ENCODE measurements at regions not wholly inside any gene's neighbourhood (a gene's known extent, or its start where the extent isn't known, plus 50 kb on each side); places are given as distances from the start of the nearest gene placed in this dataset.

DNA sequence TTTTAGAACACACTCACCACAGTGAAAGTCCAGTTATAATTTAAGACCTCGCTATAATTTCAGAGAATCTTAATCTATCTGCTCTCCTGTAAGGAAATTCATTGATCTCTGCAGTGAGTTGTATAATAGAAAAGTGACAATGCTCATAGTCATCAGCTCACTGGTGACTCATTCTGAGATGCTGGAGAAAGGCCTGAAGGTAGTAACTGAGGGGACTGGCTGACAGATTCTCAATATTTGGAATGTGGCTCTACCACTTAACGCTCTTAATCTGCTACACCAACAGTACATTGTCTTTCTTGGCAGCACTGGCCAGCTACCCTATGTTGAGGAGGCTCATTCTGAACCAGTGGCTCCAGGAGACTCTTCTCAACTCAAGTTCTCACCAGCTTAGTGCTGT is 246.1 kb downstream of the RPRM start:
- no peaks in the 10 kb centered on the region for H3K9me3 ChIP-seq (ENCODE audit: insufficient read depth, low read length, severe bottlenecking)
- peaks cover 12% of the 10 kb centered on the region for H3K4me1 ChIP-seq (ENCODE audit: insufficient read depth, low read length)
- no peaks in the 10 kb centered on the region for H4K20me1 ChIP-seq (ENCODE audit: insufficient read depth, low read length)
- no peak overlapping the region for H3K27ac ChIP-seq (ENCODE audit: low read length)
- no peaks in the 10 kb centered on the region for H3K36me3 ChIP-seq (ENCODE audit: insufficient read depth, low read length)
- TF ChIP-seq, protein P1, sequence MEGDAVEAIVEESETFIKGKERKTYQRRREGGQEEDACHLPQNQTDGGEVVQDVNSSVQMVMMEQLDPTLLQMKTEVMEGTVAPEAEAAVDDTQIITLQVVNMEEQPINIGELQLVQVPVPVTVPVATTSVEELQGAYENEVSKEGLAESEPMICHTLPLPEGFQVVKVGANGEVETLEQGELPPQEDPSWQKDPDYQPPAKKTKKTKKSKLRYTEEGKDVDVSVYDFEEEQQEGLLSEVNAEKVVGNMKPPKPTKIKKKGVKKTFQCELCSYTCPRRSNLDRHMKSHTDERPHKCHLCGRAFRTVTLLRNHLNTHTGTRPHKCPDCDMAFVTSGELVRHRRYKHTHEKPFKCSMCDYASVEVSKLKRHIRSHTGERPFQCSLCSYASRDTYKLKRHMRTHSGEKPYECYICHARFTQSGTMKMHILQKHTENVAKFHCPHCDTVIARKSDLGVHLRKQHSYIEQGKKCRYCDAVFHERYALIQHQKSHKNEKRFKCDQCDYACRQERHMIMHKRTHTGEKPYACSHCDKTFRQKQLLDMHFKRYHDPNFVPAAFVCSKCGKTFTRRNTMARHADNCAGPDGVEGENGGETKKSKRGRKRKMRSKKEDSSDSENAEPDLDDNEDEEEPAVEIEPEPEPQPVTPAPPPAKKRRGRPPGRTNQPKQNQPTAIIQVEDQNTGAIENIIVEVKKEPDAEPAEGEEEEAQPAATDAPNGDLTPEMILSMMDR (IDR thresholded peaks at IDR 0.05; ENCODE audit: borderline replicate concordance, extremely low read depth, low read length, poor library complexity, severe bottlenecking), result no peak
- no peak for TF ChIP-seq EZH2 (IDR thresholded peaks at IDR 0.05; ENCODE audit: borderline replicate concordance, low read depth, low read length, severe bottlenecking)
- ATAC-seq (ENCODE audit: insufficient read depth, low read depth) (no peak), DNase-seq (no peak)
- no peak overlapping the region for H2AFZ ChIP-seq (ENCODE audit: low read depth, low read length)
- H3K79me2 ChIP-seq (ENCODE audit: insufficient read depth, low read length), result no peaks in the 10 kb centered on the region
- H3K4me2 ChIP-seq (ENCODE audit: insufficient read depth, low read length), result no peak overlapping the region
- H3K4me3 ChIP-seq (ENCODE audit: low read depth in 1 of 2, low read length in 2 of 2), result no peak overlapping the region
- no peak overlapping the region for H3K9ac ChIP-seq (ENCODE audit: low read depth, low read length)
- no peaks in the 10 kb centered on the region for H3K27me3 ChIP-seq (ENCODE audit: insufficient read depth, low read length, poor library complexity)

DNA sequence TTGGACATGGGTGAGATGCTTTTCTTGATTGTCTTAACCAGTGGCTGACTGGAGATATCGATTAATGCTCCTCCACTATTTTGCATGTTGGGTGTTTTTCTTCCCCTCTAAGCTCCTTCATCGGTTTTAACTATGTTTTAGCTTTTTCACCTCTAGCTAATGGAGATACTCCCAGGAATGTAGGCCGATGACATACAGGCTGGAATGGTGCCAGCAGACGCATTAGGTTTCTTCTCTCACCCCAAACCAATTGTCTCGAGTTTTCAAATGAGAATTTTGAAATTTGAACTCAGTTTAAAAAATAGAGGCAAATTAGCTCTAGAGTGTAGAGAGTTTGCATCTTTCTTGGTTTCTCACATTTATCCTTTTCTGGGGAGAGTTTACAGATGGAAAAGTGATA is 247.6 kb downstream of the RPRM start:
- H3K4me1 ChIP-seq (ENCODE audit: insufficient read depth, low read length), result peaks cover 10% of the 10 kb centered on the region
- H4K20me1 ChIP-seq (ENCODE audit: insufficient read depth, low read length), result no peaks in the 10 kb centered on the region
- H3K27me3 ChIP-seq (ENCODE audit: insufficient read depth, low read length, poor library complexity), result no peaks in the 10 kb centered on the region
- no peak overlapping the region for H3K4me3 ChIP-seq (ENCODE audit: low read depth in 1 of 2, low read length in 2 of 2)
- no peaks in the 10 kb centered on the region for H3K79me2 ChIP-seq (ENCODE audit: insufficient read depth, low read length)
- no peaks in the 10 kb centered on the region for H3K36me3 ChIP-seq (ENCODE audit: insufficient read depth, low read length)
- H3K4me2 ChIP-seq (ENCODE audit: insufficient read depth, low read length), result no peak overlapping the region
- H3K9ac ChIP-seq (ENCODE audit: low read depth, low read length), result no peak overlapping the region
- H3K27ac ChIP-seq (ENCODE audit: low read length), result no peak overlapping the region
- ATAC-seq (ENCODE audit: insufficient read depth, low read depth) (no peak), DNase-seq (no peak)
- H3K9me3 ChIP-seq (ENCODE audit: insufficient read depth, low read length, severe bottlenecking), result peaks cover 3% of the 10 kb centered on the region
- TF ChIP-seq EZH2 (IDR thresholded peaks at IDR 0.05; ENCODE audit: borderline replicate concordance, low read depth, low read length, severe bottlenecking), result no peak
- TF ChIP-seq, protein P1 (IDR thresholded peaks at IDR 0.05; ENCODE audit: borderline replicate concordance, extremely low read depth, low read length, poor library complexity, severe bottlenecking), result no peak
- H2AFZ ChIP-seq (ENCODE audit: low read depth, low read length), result no peak overlapping the region

DNA sequence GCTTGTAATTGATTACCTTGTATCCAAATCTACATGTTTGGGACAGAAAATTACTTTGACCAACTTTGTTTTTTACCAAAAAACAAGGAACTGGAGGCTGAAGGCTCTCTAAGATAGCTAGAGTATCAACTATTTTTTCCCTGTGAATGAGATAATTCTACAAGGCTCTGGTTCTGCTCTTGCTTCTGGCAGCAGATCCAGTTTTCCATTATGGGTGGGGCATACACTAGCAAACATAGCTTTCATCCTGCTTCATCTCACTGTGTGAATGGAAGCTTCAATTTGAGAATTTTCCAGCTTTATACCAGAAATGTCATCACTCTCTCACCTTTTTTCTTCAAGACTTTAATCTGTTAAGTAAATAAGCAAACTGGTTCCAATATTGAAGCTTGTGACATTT is 249.7 kb downstream of the RPRM start:
- no peak overlapping the region for H3K4me2 ChIP-seq (ENCODE audit: insufficient read depth, low read length)
- no peak for ATAC-seq (ENCODE audit: insufficient read depth, low read depth)
- H3K4me1 ChIP-seq (ENCODE audit: insufficient read depth, low read length), result no peaks in the 10 kb centered on the region
- H3K36me3 ChIP-seq (ENCODE audit: insufficient read depth, low read length), result no peaks in the 10 kb centered on the region
- H3K27ac ChIP-seq (ENCODE audit: low read length), result no peak overlapping the region
- no peaks in the 10 kb centered on the region for H4K20me1 ChIP-seq (ENCODE audit: insufficient read depth, low read length)
- no peak for DNase-seq
- no peaks in the 10 kb centered on the region for H3K79me2 ChIP-seq (ENCODE audit: insufficient read depth, low read length)
- no peak overlapping the region for H2AFZ ChIP-seq (ENCODE audit: low read depth, low read length)
- TF ChIP-seq, protein P1 (IDR thresholded peaks at IDR 0.05; ENCODE audit: borderline replicate concordance, extremely low read depth, low read length, poor library complexity, severe bottlenecking), result no peak
- TF ChIP-seq EZH2 (IDR thresholded peaks at IDR 0.05; ENCODE audit: borderline replicate concordance, low read depth, low read length, severe bottlenecking), result no peak
- no peak overlapping the region for H3K9ac ChIP-seq (ENCODE audit: low read depth, low read length)
- no peaks in the 10 kb centered on the region for H3K27me3 ChIP-seq (ENCODE audit: insufficient read depth, low read length, poor library complexity)
- H3K9me3 ChIP-seq (ENCODE audit: insufficient read depth, low read length, severe bottlenecking), result peaks cover 3% of the 10 kb centered on the region
- H3K4me3 ChIP-seq (ENCODE audit: low read depth in 1 of 2, low read length in 2 of 2), result no peak overlapping the region

DNA sequence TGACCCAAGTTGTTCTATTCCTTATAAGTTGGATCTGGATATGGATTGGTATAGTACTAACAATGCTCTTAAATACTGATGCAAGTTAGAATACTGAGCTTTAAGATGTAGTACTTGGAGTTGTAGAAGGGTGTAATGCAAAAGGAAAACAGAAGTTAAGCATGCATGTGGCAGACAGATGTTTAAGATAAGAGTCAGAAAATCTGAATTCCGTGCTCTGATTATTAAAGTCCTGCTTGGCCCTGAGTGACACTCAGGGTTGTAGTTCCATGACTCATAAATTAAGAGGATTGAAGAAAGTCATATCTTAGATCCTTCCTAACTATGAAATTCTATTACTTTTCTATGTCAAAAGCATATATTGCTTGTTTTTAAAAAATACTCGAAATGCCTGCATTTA is 250.6 kb downstream of the RPRM start:
- no peak overlapping the region for H3K4me2 ChIP-seq (ENCODE audit: insufficient read depth, low read length)
- H3K27ac ChIP-seq (ENCODE audit: low read length), result no peak overlapping the region
- ATAC-seq (ENCODE audit: insufficient read depth, low read depth), result no peak
- H3K36me3 ChIP-seq (ENCODE audit: insufficient read depth, low read length), result no peaks in the 10 kb centered on the region
- no peaks in the 10 kb centered on the region for H4K20me1 ChIP-seq (ENCODE audit: insufficient read depth, low read length)
- H3K79me2 ChIP-seq (ENCODE audit: insufficient read depth, low read length), result no peaks in the 10 kb centered on the region
- H3K27me3 ChIP-seq (ENCODE audit: insufficient read depth, low read length, poor library complexity), result no peaks in the 10 kb centered on the region
- H2AFZ ChIP-seq (ENCODE audit: low read depth, low read length), result no peak overlapping the region
- no peak overlapping the region for H3K4me3 ChIP-seq (ENCODE audit: low read depth in 1 of 2, low read length in 2 of 2)
- TF ChIP-seq, protein P1 (IDR thresholded peaks at IDR 0.05; ENCODE audit: borderline replicate concordance, extremely low read depth, low read length, poor library complexity, severe bottlenecking), result no peak
- TF ChIP-seq EZH2 (IDR thresholded peaks at IDR 0.05; ENCODE audit: borderline replicate concordance, low read depth, low read length, severe bottlenecking), result no peak
- H3K9ac ChIP-seq (ENCODE audit: low read depth, low read length), result no peak overlapping the region
- no peaks in the 10 kb centered on the region for H3K4me1 ChIP-seq (ENCODE audit: insufficient read depth, low read length)
- DNase-seq, result no peak
- H3K9me3 ChIP-seq (ENCODE audit: insufficient read depth, low read length, severe bottlenecking), result peaks cover 3% of the 10 kb centered on the region

Measured in DND-41 (cell line).